ENCODE measurements at regions not wholly inside any gene's neighbourhood (a gene's known extent, or its start where the extent isn't known, plus 50 kb on each side); places are given as distances from the start of the nearest gene placed in this dataset.

GRCh38 chr5:125190232-125191087 lies 444.0 kb upstream of the ZNF608 start:
- no peak for DNase-seq

- no peak for DNase-seq
These were observed 448.4 kb upstream of the ZNF608 start for GRCh38 chr5:125194883-125195282.

GRCh38 chr5:125196481-125197111 lies 450.2 kb upstream of the ZNF608 start:
- DNase-seq: no peak

DNA sequence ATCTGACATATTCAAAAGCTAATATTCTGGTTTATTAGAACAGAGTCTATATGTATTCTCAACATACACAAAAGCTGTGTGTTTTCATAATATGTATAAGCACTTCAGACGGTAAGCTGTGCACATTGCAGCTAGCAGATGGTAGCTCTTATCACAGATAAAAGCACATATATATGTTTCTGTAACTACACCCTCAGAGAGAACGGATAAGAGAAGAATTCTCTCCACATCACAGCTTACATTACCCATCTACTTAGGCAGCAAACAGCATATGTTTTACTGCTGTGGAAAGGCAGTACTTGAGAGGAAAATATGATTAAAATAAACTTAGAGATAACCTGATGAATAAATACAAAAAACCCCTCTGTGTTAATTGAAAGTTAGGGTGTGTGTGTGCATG lies 450.9 kb upstream of the ZNF608 start:
- no peak for DNase-seq

DNA sequence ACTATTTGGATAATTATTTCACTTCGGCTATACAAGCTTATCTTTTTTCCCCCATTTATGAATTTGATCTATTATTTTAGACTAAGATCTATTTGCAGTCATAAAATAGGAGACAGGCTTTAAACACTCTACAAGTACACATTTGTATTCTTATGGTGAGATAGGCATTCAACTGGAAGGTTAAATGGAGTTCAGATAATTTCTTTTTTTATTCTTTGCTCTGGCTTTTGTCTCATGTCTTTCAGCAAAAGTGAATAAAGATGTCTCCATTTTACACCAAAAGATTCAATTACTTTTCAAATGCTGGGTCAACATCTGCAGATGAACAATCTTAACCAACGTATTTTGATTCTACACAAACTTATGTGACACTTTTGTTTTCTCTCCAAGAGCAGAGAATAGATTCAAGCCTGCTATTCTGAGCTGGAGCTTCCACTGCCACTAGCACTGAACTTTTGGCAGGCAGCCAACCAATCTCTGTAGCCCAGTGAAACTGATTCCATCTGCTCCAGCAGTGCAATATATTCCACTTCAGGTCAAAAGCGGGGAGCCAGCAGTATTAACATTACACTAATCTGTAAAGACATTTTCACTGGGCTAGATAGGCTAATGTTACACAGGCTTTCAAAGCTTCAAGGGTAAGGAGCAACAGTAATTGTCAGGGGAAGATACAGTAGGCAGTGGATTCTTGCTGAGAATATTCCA lies 452.0 kb upstream of the ZNF608 start:
- DNase-seq: no peak

DNA sequence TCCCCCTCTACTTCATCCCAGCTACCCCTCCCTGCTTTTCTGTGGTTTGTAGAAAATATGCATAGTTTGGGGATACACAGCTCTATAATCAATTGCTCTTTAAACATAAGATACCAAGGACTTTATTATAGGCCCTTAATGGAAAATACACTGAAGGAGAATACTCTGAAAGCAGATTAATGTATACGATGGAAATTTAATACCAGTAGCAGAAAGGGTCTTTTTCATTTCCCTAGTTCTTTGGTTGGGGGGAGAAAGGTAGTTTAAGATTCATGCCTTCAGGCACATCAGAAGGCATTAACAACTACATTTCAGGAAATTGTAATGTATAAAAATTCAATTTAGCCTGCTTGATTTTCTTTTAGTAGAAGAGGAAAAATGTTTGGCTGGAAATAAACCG lies 452.9 kb upstream of the ZNF608 start:
- no peak for DNase-seq

- DNase-seq: no peak
These were observed 453.8 kb upstream of the ZNF608 start for GRCh38 chr5:125199968-125200865.

- DNase-seq: no peak
These were observed 454.5 kb upstream of the ZNF608 start for GRCh38 chr5:125200866-125201373.

GRCh38 chr5:125201446-125202052 lies 455.1 kb upstream of the ZNF608 start:
- DNase-seq: no peak

- DNase-seq: no peak
These were observed 455.9 kb upstream of the ZNF608 start for GRCh38 chr5:125202353-125202752.

DNA sequence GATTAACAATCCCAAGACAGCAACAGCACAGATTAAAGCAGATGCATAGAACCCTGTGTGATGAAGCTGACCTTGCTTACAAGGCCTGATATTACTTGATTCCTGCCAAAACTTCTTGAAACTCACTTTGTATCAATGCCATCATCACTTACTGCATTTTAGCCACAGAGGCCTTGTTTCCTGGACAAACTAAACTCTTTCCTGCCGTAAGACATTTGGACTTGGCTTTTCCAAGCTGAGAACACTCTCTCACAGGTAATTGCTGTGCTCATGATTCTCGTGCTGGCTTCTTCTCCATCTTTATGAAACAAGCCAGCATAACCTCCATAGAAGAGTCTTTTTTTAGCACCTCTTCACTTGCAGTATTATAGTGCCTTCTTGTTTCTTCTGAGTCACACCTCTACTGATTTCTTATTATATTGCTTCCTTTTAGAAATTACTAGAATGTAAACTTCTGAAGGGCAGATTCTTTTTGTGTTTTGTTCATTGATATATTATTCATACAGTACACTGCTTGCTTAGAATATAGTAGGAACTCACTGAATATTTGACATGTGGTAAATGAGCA lies 456.5 kb upstream of the ZNF608 start:
- no peak for DNase-seq

DNA sequence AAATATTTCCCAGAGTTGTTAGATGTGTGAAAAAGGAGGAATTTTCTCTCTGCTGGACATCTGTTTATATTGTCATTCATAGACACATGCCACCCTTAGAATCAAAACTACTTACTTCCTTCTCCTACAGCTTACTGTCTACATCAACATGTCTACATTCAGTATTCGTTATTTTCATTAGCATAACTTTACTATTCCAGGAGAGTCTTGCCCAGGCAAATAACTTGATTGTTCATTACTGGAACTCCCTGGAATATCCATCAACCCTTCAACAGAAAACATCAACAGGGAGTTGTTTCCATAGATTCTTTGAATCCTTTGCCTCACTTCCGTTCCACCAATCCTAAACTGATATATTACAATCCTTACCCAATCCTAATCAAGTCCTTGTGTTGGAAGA lies 457.5 kb upstream of the ZNF608 start:
- DNase-seq: no peak

- DNase-seq: no peak
These were observed 459.3 kb upstream of the ZNF608 start for GRCh38 chr5:125205601-125206225.

DNA sequence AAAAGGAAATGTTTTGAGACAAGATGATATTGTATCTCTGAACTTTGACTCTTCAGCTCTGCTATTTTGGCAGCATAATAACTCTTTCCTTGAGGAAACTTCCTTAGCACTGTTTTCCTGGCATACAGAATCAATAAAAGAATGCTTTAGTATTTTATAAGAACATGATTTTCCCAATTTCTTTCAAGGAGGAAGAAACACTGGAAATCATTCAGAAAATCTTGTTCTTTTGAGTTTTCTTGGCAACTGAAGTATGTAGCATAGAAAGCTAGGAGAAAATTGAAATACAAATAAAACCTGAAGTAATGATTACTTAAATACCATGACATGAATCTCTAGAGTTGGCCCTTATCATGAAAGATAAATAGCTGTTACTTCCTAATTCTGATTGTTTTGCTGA lies 461.4 kb upstream of the ZNF608 start:
- no peak for DNase-seq

DNA sequence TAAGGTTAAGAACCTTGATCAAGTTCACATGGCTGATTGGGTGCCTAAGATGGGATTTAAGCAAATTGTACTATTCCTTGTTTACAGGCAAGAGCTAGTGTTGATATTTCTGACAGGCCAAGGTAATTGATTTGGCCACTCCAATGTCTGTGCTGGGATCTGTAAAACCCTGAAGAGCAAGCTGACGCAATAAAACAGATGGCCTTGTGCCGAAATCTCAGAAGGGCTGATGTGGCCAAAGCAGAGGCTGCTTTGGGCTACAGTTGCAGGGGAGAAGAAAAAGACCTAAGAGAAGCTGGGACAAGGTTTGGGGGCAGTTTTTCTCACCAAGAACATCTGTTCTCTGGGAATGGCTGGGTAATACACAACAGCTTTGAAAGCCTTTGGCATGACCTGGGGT lies 463.2 kb upstream of the ZNF608 start:
- DNase-seq: no peak

- no peak for DNase-seq
These were observed 464.0 kb upstream of the ZNF608 start for GRCh38 chr5:125210242-125210947.

DNA sequence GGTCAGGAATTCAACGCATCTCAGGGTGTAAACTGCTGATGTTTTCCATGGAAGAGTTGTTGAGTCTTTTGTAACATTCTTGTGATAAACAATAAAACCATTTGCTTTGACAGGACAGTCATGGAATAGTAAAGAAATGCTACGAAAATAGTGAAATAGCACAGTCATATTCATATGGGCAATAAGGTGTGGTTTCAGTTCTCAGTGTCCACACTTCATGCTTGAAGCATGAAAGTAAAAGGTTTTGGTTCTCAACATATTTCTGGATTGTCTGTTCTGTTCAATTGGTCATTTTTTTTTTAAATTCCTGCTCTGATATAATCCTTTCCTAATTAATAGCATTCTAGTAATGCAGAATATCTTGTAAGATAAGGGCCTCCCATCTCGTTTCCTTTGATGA lies 467.6 kb upstream of the ZNF608 start:
- no peak for DNase-seq

DNA sequence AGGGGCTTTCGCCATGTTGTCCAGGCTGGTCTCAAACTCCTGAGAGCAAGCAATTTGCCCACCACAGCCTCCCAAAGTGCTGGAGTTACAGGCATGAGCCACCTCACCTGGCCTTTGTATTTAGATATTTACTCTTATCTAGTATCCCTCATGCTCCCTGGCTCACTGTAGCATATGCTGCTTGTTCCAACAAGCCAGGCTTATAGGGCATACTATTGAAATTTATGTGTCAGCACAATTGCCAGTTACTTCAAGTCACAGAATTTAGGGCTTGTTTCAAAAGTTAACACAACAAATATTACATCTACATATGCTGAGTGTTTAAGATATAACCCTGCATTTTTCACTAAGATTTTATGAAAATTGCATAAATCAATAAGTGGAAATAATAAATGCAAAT lies 469.2 kb upstream of the ZNF608 start:
- DNase-seq: no peak

- no peak for DNase-seq
These were observed 473.3 kb upstream of the ZNF608 start for GRCh38 chr5:125219710-125220109.

- no peak for DNase-seq
These were observed 473.8 kb upstream of the ZNF608 start for GRCh38 chr5:125220284-125220683.
